Left cardiac atrium (tissue), 4 donors: ENCODE measurements at regions not wholly inside any gene's neighbourhood (a gene's known extent, or its start where the extent isn't known, plus 50 kb on each side); places are given as distances from the start of the nearest gene placed in this dataset.
"Not testable (repeated sequence)": the region's sequence is repeated elsewhere in the genome, so short reads cannot be mapped to it uniquely, and the experiment has no call there.

Source experiments
- ATAC-seq, 2 donors: fragments of 200-7000 bp; cut with Tn5 transposase; one replicate each; pipeline ENCODE4 v1.9.1; 2020; ENCODE audit warnings: mild to moderate bottlenecking in 2 of 2, moderate library complexity in 2 of 2
- DNase-seq: peaks from one replicate; pipeline ENCODE4 v3.0.0-alpha.2; 2020
- intact Hi-C, 2 donors: fragments of 100-400 bp; cut with DNase I; formaldehyde crosslinking; loops; one replicate each; pipeline versions ENCODE4 v1.14.1 to v1.15.1; 2022 to 2023
- microRNA-seq, 2 donors: library from miRNA; unstranded; fragments of <30 nt; microRNA quantifications; one replicate each; pipeline ENCODE4 v1.2.0, GENCODE V29; 2020
- donor health status: DM: no; HTN: yes; CAD: no.
- donor health status: DM: no; HTN: yes; CAD: no; lungs with severe emphysema.
- donor health status: DM: yes; HTN: yes; CAD: no.
- donor health status: Dilated cardiomyopathy.

DNA sequence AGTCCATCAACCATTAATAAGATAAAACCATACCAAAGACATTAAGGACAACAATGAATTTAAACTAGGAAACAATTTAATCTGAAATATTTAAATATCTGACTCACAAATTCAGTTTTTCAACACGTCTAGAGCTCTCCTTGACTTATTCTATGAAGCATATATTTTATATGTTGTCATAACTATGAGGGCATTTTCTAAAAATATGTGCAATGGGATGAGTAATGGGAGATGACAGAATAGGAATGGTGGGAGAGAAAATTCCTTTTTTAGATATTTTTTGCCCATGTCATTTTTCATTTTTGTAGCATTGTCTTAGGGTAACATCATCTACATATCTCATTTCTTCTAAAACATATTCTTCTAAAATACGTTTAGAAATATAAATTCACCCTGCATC is 79.2 kb upstream of the CDH2 start:
- ATAC-seq, result no peak
- intact Hi-C loops, result no loop called here
- DNase-seq, result no peak

DNA sequence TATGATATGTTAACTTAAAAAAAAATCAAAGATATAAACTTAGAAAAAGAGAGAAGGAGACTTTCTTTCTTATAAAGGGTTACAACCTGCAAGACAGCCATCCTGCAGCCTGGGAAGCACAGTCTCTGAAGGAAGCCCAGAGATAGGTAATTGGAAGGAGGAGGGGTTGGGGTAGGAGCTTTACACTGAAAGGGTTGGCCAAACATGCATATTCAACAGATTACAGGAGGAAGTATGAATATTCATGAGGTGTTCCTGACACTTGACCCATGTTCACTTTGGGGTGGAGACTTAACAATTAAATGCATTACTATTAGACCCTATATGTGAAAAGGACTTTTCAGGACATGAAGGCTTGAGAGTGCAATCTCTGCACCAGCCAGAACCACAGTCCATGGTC is 71.7 kb upstream of the CDH2 start:
- no peak for DNase-seq
- no peak for ATAC-seq
- intact Hi-C loops, result no loop called here

DNA sequence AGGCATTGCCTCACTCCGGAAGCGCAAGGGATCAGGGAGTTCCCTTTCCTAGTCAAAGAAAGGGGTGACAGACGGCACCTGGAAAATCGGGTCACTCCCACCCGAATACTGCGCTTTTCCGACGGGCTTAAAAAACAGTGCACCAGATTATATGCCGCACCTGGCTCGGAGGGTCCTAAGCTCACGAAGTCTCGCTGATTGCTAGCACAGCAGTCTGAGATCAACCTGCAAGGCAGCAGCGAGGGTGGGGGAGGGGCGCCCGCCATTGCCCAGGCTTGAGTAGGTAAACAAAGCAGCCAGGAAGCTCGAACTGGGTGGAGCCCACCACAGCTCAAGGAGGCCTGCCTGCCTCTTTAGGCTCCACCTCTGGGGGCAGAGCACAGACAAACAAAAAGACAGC is 63.7 kb upstream of the CDH2 start:
- DNase-seq, ATAC-seq, intact Hi-C loops: not testable (repeated sequence)

DNA sequence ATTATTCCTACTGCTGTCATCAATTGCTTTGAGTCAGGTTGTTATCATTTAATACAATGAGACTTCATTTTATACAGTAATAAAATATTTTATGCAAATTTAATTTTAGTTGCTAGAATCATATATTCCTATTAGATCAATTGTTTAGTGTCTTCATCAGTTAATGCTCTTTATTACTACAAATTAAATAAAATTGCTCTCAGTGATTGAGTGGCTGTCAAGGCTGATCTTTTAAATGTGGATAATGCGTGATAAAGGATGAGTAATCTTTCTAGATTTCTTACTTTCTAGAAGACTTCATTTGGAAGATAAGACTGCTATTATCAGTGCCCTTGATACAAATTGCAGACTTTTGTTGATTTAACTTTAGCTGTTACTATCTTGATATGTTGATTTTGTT is 59.6 kb upstream of the CDH2 start:
- ATAC-seq, result no peak
- no peak for DNase-seq
- intact Hi-C loops, result no loop called here

Small RNAs in the stretch of these regions (microRNA-seq; reads per million reads assigned to microRNA genes)
- 0 reads per million in 2 donors for gene MIR302F
